HTR-8/SVneo (cell line): ENCODE measurements at regions not wholly inside any gene's neighbourhood (a gene's known extent, or its start where the extent isn't known, plus 50 kb on each side); places are given as distances from the start of the nearest gene placed in this dataset.
"Not testable (repeated sequence)": the region's sequence is repeated elsewhere in the genome, so short reads cannot be mapped to it uniquely, and the experiment has no call there.

Source experiments
- DNase-seq: peaks from one replicate; pipeline ENCODE4 v3.0.0; 2011; ENCODE audit warnings: low spot score, mixed read lengths; ENCODE audit not compliant: insufficient read length
- FAIRE-seq: peaks from 2 replicates; lab custom pipeline; 2011; peaks lifted over from hg19 to GRCh38; lab: Jason Lieb, UNC

GRCh38 chr6:150732765-150733539 lies 132.6 kb upstream of the MTHFD1L start:
- DNase-seq: no peak
- no peak for FAIRE-seq

- FAIRE-seq (no peak), DNase-seq (no peak)
Measured at GRCh38 chr6:150733726-150734125, 131.8 kb upstream of the MTHFD1L start.

- no peak for FAIRE-seq
- no peak for DNase-seq
Measured at GRCh38 chr6:150734235-150734634, 131.3 kb upstream of the MTHFD1L start.

- DNase-seq (no peak), FAIRE-seq (no peak)
Measured at GRCh38 chr6:150735341-150735851, 130.1 kb upstream of the MTHFD1L start.

- FAIRE-seq (no peak), DNase-seq (no peak)
Measured at GRCh38 chr6:150738092-150738629, 127.3 kb upstream of the MTHFD1L start.

- DNase-seq (no peak), FAIRE-seq (no peak)
Measured at GRCh38 chr6:150739711-150740349, 125.7 kb upstream of the MTHFD1L start.

- FAIRE-seq: no peak
- no peak for DNase-seq
Measured at GRCh38 chr6:150740453-150740852, 125.0 kb upstream of the MTHFD1L start.

GRCh38 chr6:150741633-150742200 lies 123.8 kb upstream of the MTHFD1L start:
- no peak for DNase-seq
- no peak for FAIRE-seq

GRCh38 chr6:150744522-150745260 lies 120.8 kb upstream of the MTHFD1L start:
- no peak for FAIRE-seq
- no peak for DNase-seq

GRCh38 chr6:150745896-150746295 lies 119.6 kb upstream of the MTHFD1L start:
- FAIRE-seq: no peak
- no peak for DNase-seq

- FAIRE-seq (no peak), DNase-seq (no peak)
Measured at GRCh38 chr6:150747155-150747554, 118.3 kb upstream of the MTHFD1L start.

- no peak for DNase-seq
- FAIRE-seq: no peak
Measured at GRCh38 chr6:150749091-150749670, 116.3 kb upstream of the MTHFD1L start.

- DNase-seq: no peak
- no peak for FAIRE-seq
Measured at GRCh38 chr6:150751296-150751695, 114.2 kb upstream of the MTHFD1L start.

GRCh38 chr6:150752409-150752808 lies 113.1 kb upstream of the MTHFD1L start:
- no peak for DNase-seq
- no peak for FAIRE-seq

GRCh38 chr6:150753371-150754064 lies 112.0 kb upstream of the MTHFD1L start:
- FAIRE-seq (no peak), DNase-seq (no peak)

GRCh38 chr6:150755042-150755441 lies 110.5 kb upstream of the MTHFD1L start:
- no peak for DNase-seq
- no peak for FAIRE-seq

- DNase-seq: no peak
- no peak for FAIRE-seq
Measured at GRCh38 chr6:150755524-150755923, 110.0 kb upstream of the MTHFD1L start.

GRCh38 chr6:150756173-150756572 lies 109.3 kb upstream of the MTHFD1L start:
- DNase-seq (no peak), FAIRE-seq (no peak)

- not testable (repeated sequence) for FAIRE-seq, DNase-seq
Measured at GRCh38 chr6:150757807-150758206, 107.7 kb upstream of the MTHFD1L start.
